HL-60 (cell line): ENCODE measurements at regions not wholly inside any gene's neighbourhood (a gene's known extent, or its start where the extent isn't known, plus 50 kb on each side); places are given as distances from the start of the nearest gene placed in this dataset.

Source experiments
- CTCF ChIP-seq: IDR thresholded peaks from one replicate; pipeline ENCODE4 v1.5.1; 2011; ENCODE audit warnings: low read length, control low read depth, inconsistent platforms; ENCODE audit not compliant: insufficient read depth
- POLR2AphosphoS5 ChIP-seq: IDR thresholded peaks from 2 replicates; pipeline ENCODE4 v1.6.1; 2012; ENCODE audit warnings: low read depth
- REST ChIP-seq: IDR thresholded peaks from 2 replicates; pipeline ENCODE4 v1.6.1; 2012; ENCODE audit warnings: low read depth; ENCODE audit not compliant: insufficient replicate concordance

- TF ChIP-seq CTCF (no peak), POLR2AphosphoS5 (no peak), REST (no peak)
Measured at GRCh38 chr6:170028629-170029345, 262.1 kb downstream of the DLL1 start.
